ENCODE measurements at regions not wholly inside any gene's neighbourhood (a gene's known extent, or its start where the extent isn't known, plus 50 kb on each side); places are given as distances from the start of the nearest gene placed in this dataset.
"Not testable (repeated sequence)": the region's sequence is repeated elsewhere in the genome, so short reads cannot be mapped to it uniquely, and the experiment has no call there.

DNA sequence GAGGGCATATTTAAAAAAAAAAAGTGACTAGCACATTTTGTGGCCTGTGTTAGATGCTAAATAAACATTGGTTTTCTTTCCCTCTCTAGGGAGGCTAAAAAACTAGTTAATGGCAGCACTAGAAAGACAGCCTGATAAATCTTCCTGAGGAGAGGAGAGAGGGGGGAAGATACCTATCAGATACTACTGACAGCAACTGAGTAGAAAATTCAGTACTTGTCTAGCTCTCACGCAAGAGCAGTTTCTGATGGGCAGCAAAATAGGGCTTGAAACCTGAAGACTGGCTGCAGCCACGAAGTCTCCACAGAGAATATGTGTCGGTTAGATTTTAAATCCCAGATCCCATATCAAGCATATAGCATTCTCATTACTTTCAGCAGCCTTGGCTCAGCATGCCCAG is 388.2 kb downstream of the KCNA4 start:
- no peak for DNase-seq

DNA sequence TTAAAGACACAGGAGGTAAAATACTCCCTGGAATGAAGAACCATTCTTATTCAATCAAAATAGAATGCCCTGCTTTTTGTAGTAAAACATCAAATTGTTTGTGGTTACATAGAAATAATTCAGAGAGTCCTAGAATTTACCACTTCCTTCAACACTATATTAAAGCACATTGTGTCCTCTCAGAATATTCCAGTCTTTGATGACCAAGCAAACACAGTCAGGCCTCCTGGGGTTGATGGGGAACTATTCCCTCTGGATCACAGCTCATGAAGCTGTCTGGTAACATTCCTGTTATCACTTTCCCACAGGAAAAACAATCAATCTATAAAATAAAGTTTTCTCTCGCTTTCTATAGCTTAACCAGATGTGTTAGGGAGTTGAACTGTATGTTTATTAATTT is 389.3 kb downstream of the KCNA4 start:
- DNase-seq = no peak

- DNase-seq = no peak
Measured at GRCh38 chr11:29623144-29623722, 393.6 kb downstream of the KCNA4 start.

GRCh38 chr11:29616611-29617010 is 400.2 kb downstream of the KCNA4 start:
- peak in 1 of 3 donors; percentile 2 for DNase-seq

DNA sequence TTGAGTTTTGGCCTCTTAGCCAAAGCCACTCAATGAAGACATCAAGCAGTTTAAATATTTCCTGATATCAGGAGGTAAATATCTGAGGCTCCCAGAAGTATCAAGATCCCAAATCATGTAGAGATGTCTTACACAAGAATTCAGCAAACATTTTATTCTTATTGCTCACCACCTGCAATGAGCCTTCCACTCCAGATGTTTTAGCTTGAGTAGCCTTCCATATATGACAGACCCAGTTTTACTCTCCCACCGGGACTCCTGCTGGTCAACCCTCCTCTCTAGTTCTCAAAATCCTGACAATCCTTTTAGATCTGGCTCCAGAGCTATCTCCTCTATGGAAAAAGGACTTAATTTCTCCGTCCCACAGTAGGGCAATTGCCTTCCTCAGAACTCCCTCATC is 404.4 kb downstream of the KCNA4 start:
- DNase-seq = no peak

DNA sequence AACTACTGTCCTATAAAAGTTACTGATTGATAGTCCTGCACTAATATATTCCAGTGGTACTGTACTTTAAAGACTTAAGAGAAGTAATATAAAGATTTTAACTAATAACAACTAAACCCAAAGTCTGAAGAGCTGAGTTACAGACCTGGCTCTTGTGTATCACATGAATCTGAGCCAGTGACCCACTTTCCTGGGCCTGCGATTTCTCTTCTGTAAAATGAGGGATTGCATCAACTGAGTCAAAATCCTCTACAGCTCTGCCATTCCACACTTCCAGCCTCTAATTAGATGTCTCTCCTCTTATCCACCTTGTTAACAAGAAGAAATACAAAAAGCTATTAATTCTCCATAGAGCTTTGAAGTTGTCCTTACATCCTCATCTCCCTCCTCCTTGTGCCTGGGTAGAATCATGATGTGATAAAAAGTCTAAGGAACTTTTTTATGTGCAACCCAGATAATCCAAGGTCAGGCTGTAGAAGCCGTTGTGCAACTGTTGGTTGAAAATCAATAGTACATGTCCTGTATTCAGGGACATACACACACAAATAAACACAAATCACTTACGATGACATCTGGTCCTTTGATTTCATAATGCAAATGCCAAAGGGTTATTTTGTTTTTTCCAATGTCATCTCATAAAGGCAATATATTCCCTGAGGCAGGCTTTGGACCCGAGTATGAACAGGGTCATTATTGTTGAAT is 410.3 kb downstream of the KCNA4 start:
- DNase-seq = no peak

DNA sequence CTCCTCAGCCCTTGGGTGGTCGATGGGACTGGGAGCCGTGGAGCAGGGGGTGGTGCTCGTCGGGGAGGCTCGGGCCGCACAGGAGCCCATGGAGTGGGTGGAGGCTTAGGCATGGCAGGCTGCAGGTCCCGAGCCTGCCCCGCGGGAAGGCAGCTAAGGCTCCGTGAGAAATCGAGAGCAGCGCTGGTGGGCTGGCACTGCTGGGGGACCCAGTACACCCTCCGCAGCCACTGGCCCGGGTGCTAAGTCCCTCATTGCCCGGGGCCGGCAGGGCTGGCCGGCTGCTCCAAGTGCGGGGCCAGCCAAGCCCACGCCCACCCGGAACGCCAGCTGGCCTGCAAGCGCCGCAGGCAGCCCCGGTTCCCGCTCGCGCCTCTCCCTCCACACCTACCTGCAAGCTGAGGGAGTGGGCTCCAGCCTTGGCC is 416.7 kb downstream of the KCNA4 start:
- DNase-seq = not testable (repeated sequence)

DNA sequence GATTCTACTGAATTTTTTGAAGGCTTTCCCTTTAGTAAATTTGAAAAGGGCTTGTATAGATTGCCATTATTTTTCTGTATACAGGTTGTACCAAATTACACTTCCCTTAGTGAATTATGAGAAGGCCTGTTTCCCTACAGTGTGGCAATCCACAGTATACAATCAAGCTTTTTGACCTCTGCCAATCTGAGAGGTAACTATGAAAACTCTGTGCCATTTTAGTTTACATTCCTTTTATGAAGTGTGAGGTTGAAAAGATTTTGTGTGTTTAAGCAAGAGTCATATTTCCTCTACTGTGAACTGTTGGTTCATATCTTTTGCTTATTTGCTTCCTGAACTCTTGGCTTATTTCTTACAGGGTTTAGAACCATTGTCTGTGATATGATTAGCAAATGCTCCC is 432.5 kb downstream of the KCNA4 start:
- no peak for DNase-seq

DNA sequence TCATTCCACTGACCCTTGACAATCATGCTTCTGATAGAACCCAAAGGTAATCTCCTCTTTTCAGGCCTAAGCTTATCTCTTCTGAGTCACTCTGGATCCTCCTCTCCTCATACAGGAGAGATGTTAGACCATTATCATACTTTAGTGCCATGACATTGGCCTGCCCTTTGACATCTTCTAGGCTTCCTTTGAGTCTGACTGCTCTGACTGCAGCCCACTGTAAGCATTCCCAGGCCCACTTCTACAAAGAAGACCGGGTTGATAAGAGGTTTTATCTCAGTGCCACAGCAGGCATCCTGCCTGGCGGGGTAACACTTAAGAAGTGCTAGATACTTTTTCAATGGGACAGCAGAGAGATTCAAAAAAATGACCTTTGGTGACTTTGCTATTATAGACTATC is 438.0 kb downstream of the KCNA4 start:
- DNase-seq = no peak

GRCh38 chr11:29564486-29564885 is 452.3 kb downstream of the KCNA4 start:
- no peak for DNase-seq

DNA sequence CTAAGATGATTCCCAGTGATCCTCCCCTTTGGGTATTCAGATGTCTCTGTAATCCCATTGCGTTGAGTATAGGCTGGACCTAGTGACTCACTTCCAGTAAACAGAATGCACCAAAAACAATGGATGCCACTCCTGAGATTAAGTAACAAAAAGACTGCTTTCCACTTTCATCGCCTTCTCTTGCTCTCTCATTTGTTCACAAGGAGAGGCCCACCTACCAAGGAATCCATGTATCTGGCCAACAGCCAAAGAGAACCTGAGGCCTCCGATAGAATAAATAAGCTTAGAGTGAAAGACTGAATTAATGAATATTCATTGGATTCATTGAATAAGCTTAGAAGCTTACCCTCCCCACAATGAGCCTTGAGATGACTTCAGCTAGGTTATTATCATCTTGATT is 454.6 kb downstream of the KCNA4 start:
- no peak for DNase-seq

DNA sequence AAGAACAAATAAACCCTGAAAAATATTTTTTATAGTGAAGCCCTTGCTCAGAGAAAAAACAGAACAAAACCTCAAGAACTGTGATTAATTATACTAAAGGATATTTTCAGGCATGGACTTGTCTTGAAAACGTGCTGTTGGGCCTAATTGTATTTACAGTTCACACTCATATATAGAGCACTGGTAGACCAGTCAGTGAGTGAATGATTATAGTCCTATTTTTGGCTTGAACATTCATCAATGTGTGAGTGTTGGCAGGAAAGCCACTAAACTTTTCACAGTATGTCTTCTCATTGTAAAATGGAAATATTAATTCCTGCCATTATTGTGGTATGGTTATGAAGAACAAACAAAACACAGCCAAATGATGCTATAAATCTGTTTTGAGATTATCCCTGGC is 462.8 kb downstream of the KCNA4 start:
- DNase-seq = no peak

DNA sequence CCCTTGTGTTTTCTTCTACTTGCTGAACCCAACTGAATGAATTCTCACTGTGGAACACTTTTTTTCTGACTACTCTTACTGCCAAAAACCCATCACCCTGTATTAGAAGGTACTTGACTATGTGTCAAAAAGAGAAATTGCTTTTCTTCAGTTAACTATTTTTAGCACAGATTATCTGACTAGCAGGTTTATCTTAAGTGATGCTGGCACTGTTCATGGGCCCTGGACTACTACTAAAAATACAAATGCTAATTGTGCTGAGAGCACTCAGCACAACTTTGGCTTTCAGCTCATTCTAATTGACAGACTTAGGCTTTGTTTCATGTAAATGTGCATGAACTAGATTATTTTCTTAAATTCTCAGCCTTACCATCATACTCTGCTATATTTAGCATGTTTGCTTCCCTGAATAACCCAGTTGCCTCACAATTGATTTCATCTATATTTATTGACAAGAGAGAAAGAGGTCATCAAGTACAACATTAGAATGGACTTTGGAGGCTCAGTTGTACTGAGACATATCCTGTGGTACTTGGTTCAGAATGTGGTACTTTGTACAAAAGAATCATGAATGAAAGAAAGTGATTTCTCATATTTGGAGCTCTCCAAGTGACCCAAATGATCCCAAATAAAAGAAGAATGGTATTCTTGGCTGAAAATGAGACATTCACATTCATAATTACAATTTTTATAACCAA is 478.3 kb downstream of the KCNA4 start:
- no peak for DNase-seq

DNA sequence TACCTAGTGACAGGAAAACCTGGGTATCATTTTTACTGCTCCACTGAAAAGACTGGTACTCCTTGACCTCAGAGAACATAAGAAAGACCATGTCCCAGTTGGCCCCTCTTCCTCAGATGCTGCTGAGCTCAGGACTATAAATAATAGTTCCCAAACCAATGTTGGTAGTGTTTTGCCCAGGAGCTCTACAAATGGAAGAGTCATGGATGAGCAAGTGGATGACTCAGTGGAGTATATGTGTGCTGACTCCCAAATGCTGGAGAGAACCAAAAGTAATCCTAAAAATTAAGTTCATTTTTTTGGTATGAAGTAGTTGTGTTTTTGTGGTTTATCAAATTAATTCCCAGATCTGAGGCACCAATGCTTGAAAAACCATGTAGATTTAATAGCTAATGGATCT is 482.0 kb downstream of the KCNA4 start:
- peak in 1 of 3 donors; percentile 4 for DNase-seq

DNA sequence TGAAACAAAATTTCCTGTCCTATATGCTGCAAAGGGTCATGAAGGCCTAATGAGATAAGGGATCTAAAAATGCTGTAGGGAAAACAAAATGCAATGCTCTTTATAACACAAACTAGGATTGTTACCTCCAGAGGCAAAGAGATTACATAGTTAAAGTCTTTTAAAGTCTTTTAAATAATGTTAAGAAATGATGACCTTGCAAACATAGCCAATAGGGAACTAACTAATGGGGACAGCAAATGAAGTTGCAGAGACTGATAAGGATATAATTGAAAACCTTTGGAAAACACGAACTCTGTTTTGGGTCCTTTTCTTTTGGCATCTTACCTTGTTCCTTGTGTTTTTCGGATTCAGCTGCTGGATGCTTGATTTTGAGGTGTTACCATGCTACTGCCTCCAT is 485.9 kb downstream of the KCNA4 start:
- DNase-seq = no peak

GRCh38 chr11:29527391-29527936 is 489.4 kb downstream of the KCNA4 start:
- peak; percentile 5 to 18 (median 18) for DNase-seq

DNA sequence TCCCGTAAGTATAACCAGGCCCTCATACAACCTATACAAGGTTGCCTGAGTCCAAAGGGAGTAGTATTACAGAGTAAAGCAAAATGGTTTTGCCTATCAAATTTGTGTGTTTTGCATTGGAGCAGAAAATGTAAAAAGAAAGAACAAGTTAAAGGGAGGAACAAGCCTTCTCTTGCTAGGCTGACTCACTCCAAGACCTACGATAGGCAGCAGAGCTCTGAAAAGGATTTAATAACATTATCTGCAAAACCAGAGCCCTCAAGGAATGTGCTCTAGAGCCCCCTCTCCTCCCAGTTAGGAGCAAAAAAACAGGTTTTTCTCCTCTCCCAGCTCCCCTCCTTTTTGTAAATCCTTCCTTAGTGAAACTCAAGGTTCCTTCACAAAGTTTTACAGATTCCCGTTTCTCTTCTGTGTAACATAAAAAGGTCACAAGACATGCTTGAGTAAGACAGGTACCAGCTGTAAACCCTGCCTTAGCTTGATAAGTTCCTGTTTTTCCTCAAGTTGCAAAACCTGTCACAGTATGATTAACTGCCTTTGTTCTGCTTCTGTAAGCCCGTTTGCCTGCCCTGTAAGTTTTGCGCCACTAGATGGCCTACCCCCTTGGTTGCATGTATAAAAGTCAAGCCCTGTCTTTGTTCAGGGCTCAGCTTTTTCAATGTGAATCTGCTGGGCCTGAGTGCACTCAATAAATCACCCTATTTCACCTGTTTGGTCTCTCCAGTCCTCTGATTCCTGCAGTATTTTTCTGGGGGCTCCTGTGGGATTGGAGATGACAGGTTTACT is 498.2 kb downstream of the KCNA4 start:
- DNase-seq = peak in 1 of 3 donors; percentile 2

GRCh38 chr11:29511394-29511793 is 505.4 kb downstream of the KCNA4 start:
- no peak for DNase-seq

GRCh38 chr11:29507376-29507775 is 509.5 kb downstream of the KCNA4 start:
- DNase-seq = no peak

DNA sequence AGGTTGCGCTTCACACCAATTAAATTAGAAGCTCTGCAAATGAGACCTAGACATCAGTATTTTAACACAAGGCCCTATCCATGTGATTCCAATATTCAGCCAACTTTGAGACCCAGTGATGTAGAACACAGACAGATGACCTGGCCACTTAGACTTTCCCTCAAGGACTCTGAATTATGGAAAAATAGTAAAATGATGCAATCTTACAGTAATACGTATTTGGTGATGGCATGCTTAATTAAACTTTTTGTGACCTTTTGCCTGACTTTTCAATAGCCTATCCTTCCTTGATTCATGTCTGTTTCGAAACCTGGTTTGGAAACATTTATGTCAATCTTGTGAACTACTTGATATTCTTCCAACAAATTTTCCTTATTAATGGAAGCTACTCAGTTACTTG is 521.2 kb downstream of the KCNA4 start:
- DNase-seq = no peak

- DNase-seq = no peak
Measured at GRCh38 chr11:29490938-29491337, 525.9 kb downstream of the KCNA4 start.

GRCh38 chr11:29486301-29486700 is 530.5 kb downstream of the KCNA4 start:
- DNase-seq = no peak
